ENCODE measurements at regions not wholly inside any gene's neighbourhood (a gene's known extent, or its start where the extent isn't known, plus 50 kb on each side); places are given as distances from the start of the nearest gene placed in this dataset.
"Not testable (repeated sequence)": the region's sequence is repeated elsewhere in the genome, so short reads cannot be mapped to it uniquely, and the experiment has no call there.

DNA sequence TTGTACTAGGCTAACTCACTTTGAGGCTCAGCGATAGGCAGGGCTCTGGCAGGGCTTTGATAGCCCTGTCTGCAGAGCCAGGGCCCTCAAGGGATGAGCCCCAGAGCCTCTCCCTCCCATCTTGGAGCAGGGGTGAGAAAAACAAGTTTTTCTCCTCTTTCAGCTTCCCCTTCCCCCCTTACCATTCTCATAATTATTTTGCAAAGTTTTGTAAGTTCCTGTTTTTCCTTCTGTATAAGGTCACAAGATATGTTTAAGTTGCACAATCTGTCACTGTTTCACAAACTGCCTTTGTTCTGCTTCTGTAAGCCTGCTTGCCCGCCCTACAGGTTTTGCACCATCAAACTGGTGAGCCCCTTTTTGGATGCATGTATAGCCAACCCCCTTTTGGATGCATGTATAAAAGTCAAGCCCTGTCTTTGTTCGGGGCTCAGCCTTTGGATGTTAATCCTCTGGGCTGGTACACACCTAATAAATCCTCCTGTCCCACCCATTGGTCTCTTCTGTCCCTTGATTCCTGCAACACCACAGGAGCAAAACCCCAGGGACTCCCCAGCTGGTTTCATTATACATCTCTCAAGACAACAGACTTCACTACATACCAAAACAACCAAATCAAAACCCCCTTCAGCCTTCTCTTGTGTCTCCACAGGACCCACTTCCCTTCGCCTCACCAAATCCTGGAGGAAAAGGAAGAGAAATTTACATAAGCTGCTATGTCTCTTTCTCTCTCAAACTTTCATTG, 52.5 kb upstream of the RESF1 start:
- DNase-seq, result no peak

DNA sequence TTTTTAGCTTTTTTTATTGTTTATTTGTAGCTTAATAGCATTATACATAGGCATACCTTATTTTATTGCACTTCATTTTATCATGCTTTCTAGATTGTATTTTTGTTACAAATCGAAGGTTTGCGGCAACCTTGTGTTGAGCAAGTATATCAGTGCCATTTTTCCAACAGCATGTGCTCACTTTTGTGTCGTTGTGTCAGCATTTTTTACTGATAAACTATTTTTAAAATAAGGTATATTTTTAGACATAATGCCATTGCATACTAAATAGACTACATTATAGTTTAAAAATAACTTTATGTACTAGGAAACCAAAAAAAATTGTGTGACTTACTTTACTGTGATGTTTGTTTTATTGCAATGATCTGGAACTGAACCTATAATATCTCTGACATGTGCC, 56.2 kb upstream of the RESF1 start:
- DNase-seq, result no peak

GRCh38 chr12:31900271-31900670, 58.9 kb upstream of the RESF1 start:
- DNase-seq, result no peak

DNA sequence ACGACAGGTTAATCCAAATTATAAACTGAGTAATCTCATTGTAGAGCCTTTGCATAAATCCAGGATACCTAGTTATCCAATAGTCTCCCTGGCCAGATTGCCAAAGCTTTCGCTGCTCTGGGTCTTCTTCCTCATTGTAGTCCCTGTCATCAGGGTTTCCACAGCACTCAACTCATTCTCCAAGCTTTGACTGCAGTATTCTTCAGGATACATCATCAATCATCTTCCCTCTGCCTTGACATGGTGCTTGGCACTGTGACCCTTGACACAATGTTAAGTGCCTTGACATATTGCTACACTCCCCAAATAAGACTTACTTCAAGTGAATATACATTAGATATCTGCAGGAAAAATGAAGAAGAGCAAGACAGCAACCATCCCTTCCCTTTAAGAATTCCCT, 60.1 kb upstream of the RESF1 start:
- DNase-seq, result no peak

DNA sequence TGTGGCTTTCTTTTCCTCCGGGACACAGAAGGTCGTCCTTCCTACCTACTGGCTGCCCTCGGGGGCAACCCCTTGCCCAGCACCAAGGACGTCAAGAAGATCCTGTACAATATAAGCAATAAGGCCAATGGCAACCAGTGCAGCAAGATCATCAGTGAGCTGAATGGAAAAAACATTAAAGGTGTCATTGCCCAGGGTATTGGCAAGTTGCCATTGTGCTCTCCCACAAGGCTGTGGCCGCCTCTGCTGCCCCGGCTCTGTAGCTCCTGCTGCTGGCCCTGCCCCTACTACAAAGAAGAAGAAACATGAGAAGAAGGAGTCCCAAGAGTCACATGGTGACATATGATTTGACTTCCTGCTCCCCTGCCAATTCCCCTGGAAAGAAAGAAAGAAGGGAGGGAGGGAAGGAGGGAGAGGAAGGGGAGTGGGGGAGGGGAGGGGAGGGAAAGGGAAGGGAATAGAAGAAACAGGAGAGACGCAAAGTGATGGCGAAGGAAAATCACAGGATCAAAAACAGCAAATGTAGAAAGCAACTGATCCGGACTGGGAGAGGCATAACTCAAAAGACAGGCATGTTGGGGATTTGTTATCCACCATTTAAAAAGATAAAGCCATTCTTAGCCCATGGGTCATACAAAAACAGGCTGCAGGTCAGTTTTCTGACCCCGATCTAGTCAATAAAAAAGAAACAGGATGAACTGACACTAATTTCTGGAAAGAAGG, 61.3 kb upstream of the RESF1 start:
- DNase-seq, result peak; percentile 22 to 51

DNA sequence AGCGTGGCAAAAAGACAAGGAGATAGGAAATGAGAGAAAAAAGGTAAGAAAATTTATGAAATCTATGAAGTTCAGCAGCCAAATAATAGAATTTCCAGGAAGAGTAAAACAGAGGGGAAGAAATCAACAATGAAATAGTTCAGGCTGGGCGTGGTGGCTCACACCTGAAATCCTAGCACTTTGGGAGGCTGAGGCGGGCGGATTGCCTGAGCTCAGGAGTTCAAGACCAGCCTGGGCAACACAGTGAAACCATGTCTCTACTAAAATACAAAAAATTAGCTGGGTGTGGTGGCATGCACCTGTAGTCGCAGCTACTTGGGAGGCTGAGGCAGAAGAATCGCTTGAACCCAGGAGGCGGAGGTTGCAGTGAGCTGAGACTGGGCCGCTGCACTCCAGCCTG, 62.1 kb upstream of the RESF1 start:
- not testable (repeated sequence) for DNase-seq

DNA sequence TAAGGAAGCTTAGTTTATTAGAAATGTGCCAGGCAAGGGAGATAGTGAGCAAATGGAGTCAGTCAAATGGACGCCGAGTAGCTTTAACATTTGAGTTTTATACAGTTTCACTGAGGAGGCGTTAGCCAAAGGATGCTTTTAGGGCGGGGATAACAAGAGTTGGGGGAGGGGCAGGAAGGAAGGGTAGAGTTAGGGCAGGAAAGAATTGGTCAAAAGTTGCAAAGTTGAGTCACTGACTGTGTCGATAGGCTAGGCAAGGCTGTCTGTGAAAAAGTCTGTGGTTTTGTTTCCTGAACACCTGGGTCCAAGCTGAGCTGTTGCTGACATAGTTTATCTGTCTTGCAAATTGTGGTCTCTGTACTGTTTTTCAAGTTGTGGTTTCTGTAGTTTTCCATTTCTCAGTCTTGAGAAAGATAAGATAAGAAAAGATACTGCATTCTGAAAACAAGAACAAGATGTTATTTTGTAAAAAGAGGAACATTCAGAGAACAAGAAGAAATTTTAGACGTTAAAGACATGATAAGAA, 62.6 kb upstream of the RESF1 start:
- DNase-seq, result no peak

DNA sequence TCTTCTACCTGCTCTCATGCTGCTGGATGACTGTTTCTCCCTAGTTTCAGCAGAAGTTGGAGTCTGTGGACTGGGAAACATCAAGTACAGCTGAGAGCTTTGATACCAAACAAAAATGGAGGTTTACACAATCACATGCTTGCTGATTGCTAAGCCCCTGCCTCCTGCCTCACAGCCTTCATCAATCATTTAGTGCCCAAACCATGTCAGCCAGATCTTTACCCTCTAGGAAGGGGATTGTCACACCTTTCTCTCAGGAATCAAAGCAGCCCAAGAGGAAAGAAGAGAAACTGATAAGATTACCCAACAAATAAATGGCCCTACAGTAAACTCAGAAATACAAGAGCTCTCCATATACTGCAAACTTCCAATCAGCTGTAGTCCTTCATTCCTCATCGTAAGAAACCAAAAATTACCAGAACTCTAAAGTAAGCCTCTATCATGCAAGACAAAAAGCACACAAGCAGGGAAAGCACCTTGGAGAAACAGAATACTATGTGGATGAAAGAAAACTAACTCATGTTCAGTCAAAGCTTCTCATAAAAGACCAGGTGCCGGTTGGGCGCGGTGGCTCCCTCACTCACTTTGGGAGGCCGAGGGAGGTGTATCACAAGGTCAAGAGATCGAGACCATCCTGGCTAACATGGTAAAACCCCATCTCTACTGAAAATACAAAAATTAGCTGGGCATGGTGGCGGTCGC, 63.6 kb upstream of the RESF1 start:
- no peak for DNase-seq

- no peak for DNase-seq
These were observed 68.6 kb upstream of the RESF1 start for GRCh38 chr12:31890295-31891285.

DNA sequence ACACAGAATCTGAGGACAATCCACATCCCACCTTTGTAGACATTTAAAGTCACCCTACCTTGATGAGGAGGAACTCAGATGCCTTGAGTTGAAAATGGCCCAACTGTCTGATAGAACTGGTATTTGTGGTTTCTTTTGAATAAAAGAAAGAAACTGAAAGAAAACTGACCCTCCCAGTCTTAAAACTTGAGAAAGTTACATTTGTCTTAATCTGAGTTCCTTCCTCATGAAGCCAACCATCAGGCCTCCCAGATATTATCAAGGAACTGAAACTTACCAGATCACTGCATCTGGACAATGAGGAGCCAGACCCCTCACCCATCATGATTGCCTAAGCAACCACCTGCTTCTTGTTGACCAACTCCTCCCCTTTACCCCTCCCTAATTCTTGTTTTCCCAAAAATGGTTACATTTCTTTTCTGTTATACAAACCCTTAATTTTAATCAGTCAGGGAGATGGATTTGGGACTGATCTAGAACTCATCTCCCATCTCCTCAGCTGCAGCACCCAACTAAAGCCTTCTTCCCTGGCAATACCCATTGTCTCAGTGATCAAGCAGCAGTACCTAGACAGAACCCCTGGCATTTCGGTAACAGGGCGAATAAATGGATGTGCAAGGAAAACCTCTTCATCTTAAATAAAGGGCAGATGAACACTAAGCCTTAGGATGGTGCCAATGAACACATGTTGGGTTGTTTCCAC, 72.0 kb upstream of the RESF1 start:
- no peak for DNase-seq

DNA sequence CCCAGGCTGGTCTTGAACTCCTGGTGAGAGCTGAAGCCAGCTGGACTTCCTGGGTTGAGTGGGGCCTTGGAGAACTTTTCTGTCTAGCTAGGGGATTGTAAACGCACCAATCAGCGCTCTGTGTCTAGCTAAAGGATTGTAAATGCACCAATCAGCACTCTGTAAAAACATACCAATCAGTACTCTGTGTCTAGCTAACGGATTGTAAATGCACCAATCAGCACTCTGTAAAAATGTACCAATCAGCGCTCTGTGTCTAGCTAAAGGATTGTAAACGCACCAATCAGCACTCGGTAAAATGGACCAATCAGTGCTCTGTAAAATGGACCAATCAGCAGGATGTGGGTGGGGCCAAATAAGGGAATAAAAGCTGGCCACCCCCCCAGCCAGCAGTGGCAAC, 76.5 kb upstream of the RESF1 start:
- DNase-seq, result not testable (repeated sequence)

GRCh38 chr12:31880340-31880739, 78.9 kb upstream of the RESF1 start:
- no peak for DNase-seq

DNA sequence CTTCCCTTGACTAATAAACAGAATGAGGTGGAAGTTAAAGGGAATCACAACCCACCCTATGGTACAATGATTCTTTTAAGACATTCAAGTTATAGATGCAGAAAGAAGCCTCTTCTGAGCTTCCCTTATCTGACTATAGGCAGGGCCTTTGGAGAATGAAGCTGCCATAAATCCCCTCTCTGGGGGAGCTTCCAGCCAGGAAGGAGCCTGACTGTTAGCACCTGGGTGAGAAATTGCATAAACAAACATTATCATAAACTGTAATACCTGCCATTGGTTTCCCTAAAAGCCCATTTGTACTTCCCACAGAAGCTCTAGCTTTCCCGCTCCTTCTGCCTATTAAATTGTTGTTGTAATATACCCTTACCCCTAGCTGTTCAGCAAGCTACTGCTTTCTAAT, 81.3 kb upstream of the RESF1 start:
- DNase-seq, result no peak

DNA sequence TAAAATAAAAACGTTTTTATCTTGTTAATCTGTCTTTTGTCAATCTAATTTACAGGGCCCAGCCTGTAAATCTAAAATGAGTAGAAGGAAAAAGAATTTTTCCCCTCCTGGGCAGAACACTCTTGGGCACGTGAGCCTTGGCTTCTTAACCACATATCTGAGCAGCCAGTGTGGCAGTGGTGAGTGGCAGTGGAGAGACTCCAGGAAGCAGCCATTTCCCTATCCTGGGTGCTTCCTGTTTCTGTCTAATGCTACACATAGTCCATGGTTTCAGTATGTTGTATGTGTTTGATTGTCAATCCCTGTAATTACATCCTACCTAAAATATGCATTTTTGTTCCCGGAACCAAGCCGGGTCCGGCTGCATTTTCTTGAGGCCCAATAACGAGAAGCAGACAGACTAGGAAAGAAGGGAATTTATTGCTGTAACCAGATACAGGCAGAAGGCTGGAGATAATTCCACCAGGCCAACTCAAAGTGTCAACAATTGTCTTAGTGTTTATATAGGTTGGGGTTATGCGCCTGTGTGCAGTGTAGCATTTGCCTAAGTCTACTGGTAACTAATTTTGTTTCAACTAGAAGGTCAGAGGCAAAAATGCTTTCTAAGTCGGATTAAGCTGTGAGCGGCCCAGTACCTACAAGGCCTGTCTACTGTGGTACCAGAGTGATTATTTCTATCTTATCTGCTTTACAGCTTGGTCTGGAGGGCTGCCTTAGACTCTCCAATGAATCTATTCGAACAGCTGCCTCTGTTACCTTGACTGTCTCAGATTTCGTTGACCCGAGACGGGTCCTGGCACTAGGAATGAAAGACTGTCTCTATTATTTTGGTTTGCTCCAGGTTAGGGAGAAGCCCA, 82.4 kb upstream of the RESF1 start:
- DNase-seq, result no peak

DNA sequence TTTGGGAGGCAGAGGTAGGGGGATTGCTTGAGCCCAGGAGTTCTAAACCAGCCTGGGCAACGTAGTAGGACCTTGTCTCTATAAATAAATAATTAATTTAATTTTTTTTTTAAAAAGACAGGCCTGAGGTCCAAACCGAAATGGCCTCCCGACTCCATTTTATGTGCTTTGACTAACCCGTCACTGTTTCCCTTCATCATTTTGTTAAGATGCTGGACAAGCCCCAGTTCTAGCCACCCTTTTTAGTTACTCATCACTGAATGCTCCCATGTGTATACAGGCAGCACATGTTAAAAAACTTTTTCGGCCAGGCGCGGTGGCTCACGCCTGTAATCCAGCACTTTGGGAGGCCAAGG, 83.6 kb upstream of the RESF1 start:
- no peak for DNase-seq

GRCh38 chr12:31874961-31875608, 84.1 kb upstream of the RESF1 start:
- DNase-seq, result no peak

GRCh38 chr12:31872831-31873604, 86.2 kb upstream of the RESF1 start:
- DNase-seq, result no peak

DNA sequence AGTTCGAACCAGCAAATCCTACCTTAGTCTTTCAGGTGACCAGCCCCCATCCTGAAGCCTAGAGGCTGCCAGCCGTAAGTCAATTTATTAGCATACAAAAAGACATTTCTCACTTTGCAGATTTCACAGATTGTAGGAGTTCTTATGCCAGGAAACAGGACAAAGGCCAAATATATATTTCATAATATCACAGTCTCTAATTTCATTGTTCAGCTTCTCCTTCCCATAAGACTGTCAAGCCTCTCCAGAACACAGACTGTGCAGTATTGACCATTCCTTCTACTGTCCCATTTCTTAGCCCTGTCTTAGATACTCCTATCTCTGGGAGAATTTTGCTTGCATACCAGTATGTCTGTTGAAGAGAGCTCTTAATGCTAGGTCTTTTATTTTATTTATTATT, 89.2 kb upstream of the RESF1 start:
- DNase-seq, result no peak

GRCh38 chr12:31868965-31869364, 90.2 kb upstream of the RESF1 start:
- DNase-seq, result peak; percentile 49 to 69

GRCh38 chr12:31867292-31867691, 91.9 kb upstream of the RESF1 start:
- no peak for DNase-seq
